ENCODE measurements at regions not wholly inside any gene's neighbourhood (a gene's known extent, or its start where the extent isn't known, plus 50 kb on each side); places are given as distances from the start of the nearest gene placed in this dataset.

DNA sequence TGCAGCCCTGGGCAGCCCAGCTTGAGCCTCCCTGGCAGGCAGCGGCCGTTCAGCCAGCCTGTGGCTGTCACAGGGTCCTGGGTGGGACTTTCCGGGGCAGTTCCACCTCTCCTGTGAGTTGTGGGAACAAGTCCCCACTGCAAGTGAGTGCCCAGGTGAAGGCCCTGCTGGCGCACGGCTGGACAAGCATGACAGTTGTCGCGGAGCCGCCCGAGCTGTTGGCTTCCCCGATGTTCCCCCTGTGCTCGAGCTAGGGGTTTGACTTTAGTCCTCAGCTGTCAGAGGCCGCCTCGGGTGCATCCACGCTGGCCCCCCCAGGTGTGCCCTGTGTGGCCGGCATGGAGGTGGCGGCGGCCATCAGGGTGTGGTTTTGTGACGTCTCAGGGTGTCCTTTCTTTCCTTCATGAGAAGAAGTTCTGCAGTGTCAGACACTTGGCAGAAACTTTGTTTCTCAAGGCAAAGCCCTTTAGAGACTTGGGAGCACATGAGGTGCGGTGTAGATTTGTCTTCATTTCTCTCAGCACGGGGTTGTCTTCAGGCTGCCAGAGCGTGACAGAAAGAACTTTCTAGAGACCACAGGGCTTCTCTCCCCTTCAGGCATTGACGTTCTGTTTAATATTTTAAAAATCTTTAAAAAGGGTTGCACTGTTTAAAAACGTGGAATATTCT, 69.4 kb upstream of the HGFAC start:
- no peak for TF ChIP-seq POLR2A (IDR thresholded peaks at IDR 0.05)
- TF ChIP-seq, protein P1, sequence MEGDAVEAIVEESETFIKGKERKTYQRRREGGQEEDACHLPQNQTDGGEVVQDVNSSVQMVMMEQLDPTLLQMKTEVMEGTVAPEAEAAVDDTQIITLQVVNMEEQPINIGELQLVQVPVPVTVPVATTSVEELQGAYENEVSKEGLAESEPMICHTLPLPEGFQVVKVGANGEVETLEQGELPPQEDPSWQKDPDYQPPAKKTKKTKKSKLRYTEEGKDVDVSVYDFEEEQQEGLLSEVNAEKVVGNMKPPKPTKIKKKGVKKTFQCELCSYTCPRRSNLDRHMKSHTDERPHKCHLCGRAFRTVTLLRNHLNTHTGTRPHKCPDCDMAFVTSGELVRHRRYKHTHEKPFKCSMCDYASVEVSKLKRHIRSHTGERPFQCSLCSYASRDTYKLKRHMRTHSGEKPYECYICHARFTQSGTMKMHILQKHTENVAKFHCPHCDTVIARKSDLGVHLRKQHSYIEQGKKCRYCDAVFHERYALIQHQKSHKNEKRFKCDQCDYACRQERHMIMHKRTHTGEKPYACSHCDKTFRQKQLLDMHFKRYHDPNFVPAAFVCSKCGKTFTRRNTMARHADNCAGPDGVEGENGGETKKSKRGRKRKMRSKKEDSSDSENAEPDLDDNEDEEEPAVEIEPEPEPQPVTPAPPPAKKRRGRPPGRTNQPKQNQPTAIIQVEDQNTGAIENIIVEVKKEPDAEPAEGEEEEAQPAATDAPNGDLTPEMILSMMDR (IDR thresholded peaks at IDR 0.05) = no peak
